ENCODE measurements at regions not wholly inside any gene's neighbourhood (a gene's known extent, or its start where the extent isn't known, plus 50 kb on each side); places are given as distances from the start of the nearest gene placed in this dataset.

- no peak overlapping the region for H3K4me3 ChIP-seq (ENCODE audit: insufficient read depth, low read length, poor library complexity, severe bottlenecking)
- no peak overlapping the region for H3K27ac ChIP-seq (ENCODE audit: low read depth, low read length)
- no peak overlapping the region for H3K4me2 ChIP-seq (ENCODE audit: low read depth, low read length, poor library complexity, severe bottlenecking)
- H3K79me2 ChIP-seq (ENCODE audit: insufficient read depth, low read length), result no peaks in the 10 kb centered on the region
- no peaks in the 10 kb centered on the region for H4K20me1 ChIP-seq (ENCODE audit: low read depth, low read length)
- H3K36me3 ChIP-seq (ENCODE audit: low read length), result no peaks in the 10 kb centered on the region
- H3K9me2 ChIP-seq (replicated peaks; ENCODE audit: insufficient read depth, low read length), result no peaks in the 10 kb centered on the region
- H3K9ac ChIP-seq (ENCODE audit: low read length), result no peak overlapping the region
- TF ChIP-seq EZH2phosphoT487 (conservative IDR thresholded peaks at IDR 0.05; ENCODE audit: low read length), result no peak
- TF ChIP-seq CTCF (IDR thresholded peaks at IDR 0.05; ENCODE audit: insufficient read depth, low read length, poor library complexity, severe bottlenecking), result no peak
- H3K27me3 ChIP-seq (ENCODE audit: low read length), result no peaks in the 10 kb centered on the region
- H3F3A ChIP-seq (ENCODE audit: insufficient read depth), result no peaks in the 10 kb centered on the region
- no peak overlapping the region for H2AFZ ChIP-seq (ENCODE audit: low read depth, low read length, severe bottlenecking)
- no peaks in the 10 kb centered on the region for H3K9me3 ChIP-seq (ENCODE audit: insufficient read depth, low read length)
These were observed 125.3 kb upstream of the CELF2 start for GRCh38 chr10:10892290-10892875.

- no peaks in the 10 kb centered on the region for H3K36me3 ChIP-seq (ENCODE audit: low read length)
- H3K27me3 ChIP-seq (ENCODE audit: low read length), result no peaks in the 10 kb centered on the region
- no peak overlapping the region for H3K4me2 ChIP-seq (ENCODE audit: low read depth, low read length, poor library complexity, severe bottlenecking)
- no peaks in the 10 kb centered on the region for H4K20me1 ChIP-seq (ENCODE audit: low read depth, low read length)
- H3F3A ChIP-seq (ENCODE audit: insufficient read depth), result no peaks in the 10 kb centered on the region
- H3K79me2 ChIP-seq (ENCODE audit: insufficient read depth, low read length), result no peaks in the 10 kb centered on the region
- H3K9me3 ChIP-seq (ENCODE audit: insufficient read depth, low read length), result no peaks in the 10 kb centered on the region
- no peaks in the 10 kb centered on the region for H3K9me2 ChIP-seq (replicated peaks; ENCODE audit: insufficient read depth, low read length)
- no peak overlapping the region for H3K9ac ChIP-seq (ENCODE audit: low read length)
- no peak overlapping the region for H3K27ac ChIP-seq (ENCODE audit: low read depth, low read length)
- TF ChIP-seq EZH2phosphoT487 (conservative IDR thresholded peaks at IDR 0.05; ENCODE audit: low read length), result no peak
- TF ChIP-seq CTCF (IDR thresholded peaks at IDR 0.05; ENCODE audit: insufficient read depth, low read length, poor library complexity, severe bottlenecking), result no peak
- no peak overlapping the region for H3K4me3 ChIP-seq (ENCODE audit: insufficient read depth, low read length, poor library complexity, severe bottlenecking)
- no peak overlapping the region for H2AFZ ChIP-seq (ENCODE audit: low read depth, low read length, severe bottlenecking)
These were observed 120.3 kb upstream of the CELF2 start for GRCh38 chr10:10897400-10897799.

GRCh38 chr10:10901906-10902305 is 115.8 kb upstream of the CELF2 start:
- Histone ChIP-seq H3K4me3 (ENCODE audit: insufficient read depth, low read length, poor library complexity, severe bottlenecking) (no peak overlapping the region), H4K20me1 (ENCODE audit: low read depth, low read length) (no peaks in the 10 kb centered on the region), H3K9me3 (ENCODE audit: insufficient read depth, low read length) (no peaks in the 10 kb centered on the region), H2AFZ (ENCODE audit: low read depth, low read length, severe bottlenecking) (no peak overlapping the region), H3K36me3 (ENCODE audit: low read length) (no peaks in the 10 kb centered on the region), H3K79me2 (ENCODE audit: insufficient read depth, low read length) (no peaks in the 10 kb centered on the region), H3K27ac (ENCODE audit: low read depth, low read length) (no peak overlapping the region), H3K9ac (ENCODE audit: low read length) (no peak overlapping the region), H3K27me3 (ENCODE audit: low read length) (no peaks in the 10 kb centered on the region), H3F3A (ENCODE audit: insufficient read depth) (no peaks in the 10 kb centered on the region), H3K4me2 (ENCODE audit: low read depth, low read length, poor library complexity, severe bottlenecking) (no peak overlapping the region), H3K9me2 (replicated peaks; ENCODE audit: insufficient read depth, low read length) (no peaks in the 10 kb centered on the region)
- TF ChIP-seq EZH2phosphoT487 (conservative IDR thresholded peaks at IDR 0.05; ENCODE audit: low read length) (no peak), CTCF (IDR thresholded peaks at IDR 0.05; ENCODE audit: insufficient read depth, low read length, poor library complexity, severe bottlenecking) (no peak)
